Tibial nerve (tissue), 4 donors: ENCODE measurements at regions not wholly inside any gene's neighbourhood (a gene's known extent, or its start where the extent isn't known, plus 50 kb on each side); places are given as distances from the start of the nearest gene placed in this dataset.

Experiments
- DNase-seq, 2 donors: peaks; one replicate each; pipeline ENCODE4 v3.0.0-alpha.2; 2019; ENCODE audit warnings: low spot score in 2 of 2
- H3K27ac ChIP-seq, 4 donors: fragments of 200-600 bp; sonication (generic) in 3 of 4; one replicate each; pipeline ENCODE4 v1.5.1; 2017 to 2019; ENCODE audit warnings: mild to moderate bottlenecking in 1 of 4
- H3K27me3 ChIP-seq, 2 donors: fragments of 200-600 bp; sonication (generic) in 1 of 2; one replicate each; pipeline versions ENCODE4 v1.5.1 to v1.6.0; 2017 to 2019
- H3K36me3 ChIP-seq, 3 donors: fragments of 200-600 bp; sonication (generic); one replicate each; pipeline ENCODE4 v1.5.1; 2018 to 2019
- H3K4me1 ChIP-seq, 4 donors: fragments of 200-600 bp; sonication (generic) in 3 of 4; one replicate each; pipeline ENCODE4 v1.5.1; 2017 to 2019
- H3K4me3 ChIP-seq, 4 donors: fragments of 200-600 bp; sonication (generic) in 3 of 4; one replicate each; pipeline ENCODE4 v1.5.1; 2017 to 2019; ENCODE audit warnings: mild to moderate bottlenecking in 1 of 4, moderate library complexity in 1 of 4
- H3K9me3 ChIP-seq, 4 donors: fragments of 200-600 bp; sonication (generic) in 3 of 4; one replicate each; pipeline ENCODE4 v1.5.1; 2017 to 2019
- CTCF ChIP-seq, 5 experiments: fragments of 200-600 bp in 3 of 5; fragments of 450-650 bp in 2 of 5; sonication (generic) in 3 of 5; IDR thresholded peaks; one replicate each; pipeline ENCODE4 v1.5.1; 2016 to 2019; ENCODE audit warnings: antibody characterized with exemption in 5 of 5, mild to moderate bottlenecking in 3 of 5, moderate library complexity in 2 of 5
- EP300 ChIP-seq, 2 donors: sonication (generic); formaldehyde crosslinking; IDR thresholded peaks; one replicate each; pipeline ENCODE4 v1.6.1; 2017; ENCODE audit warnings: antibody characterized with exemption in 2 of 2, mild to moderate bottlenecking in 1 of 2
- POLR2A ChIP-seq, 2 donors: fragments of 450-650 bp; IDR thresholded peaks; one replicate each; pipeline ENCODE4 v1.6.1; 2017; ENCODE audit warnings: antibody characterized with exemption in 2 of 2, mild to moderate bottlenecking in 2 of 2, moderate library complexity in 2 of 2
- WGBS, 2 donors: methylation state at CpG; one replicate each; pipeline ENCODE4 v1.1.5; 2018; 5-methylcytosine and 5-hydroxymethylcytosine counted together

DNA sequence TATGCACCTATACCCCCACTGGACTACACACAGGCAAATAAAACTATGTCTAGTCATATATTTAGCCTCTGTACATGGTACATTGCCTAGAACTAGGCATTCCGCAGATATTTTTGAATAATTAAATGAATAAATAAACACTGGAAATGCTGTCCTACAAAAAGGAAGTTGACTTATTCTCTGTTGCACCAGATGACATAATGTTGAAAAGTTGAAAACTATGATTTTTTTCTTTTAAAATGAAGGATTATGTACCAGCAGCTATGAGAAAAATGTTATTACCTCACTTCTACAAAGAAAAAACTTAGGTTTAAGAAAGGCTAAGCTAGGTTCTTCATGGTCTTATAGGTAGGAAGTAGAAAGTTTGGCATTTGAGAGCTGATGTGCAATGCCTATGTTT lies 856.6 kb downstream of the METTL15 start:
- H3K9me3 ChIP-seq: no peaks in the 10 kb centered on the region
- 69% methylated on average over 1 of the region's 1 CpG for WGBS, 2 donors
- no peaks in the 10 kb centered on the region for H3K27me3 ChIP-seq
- H3K4me1 ChIP-seq: no peaks in the 10 kb centered on the region
- no peak overlapping the region for H3K27ac ChIP-seq
- TF ChIP-seq POLR2A (IDR thresholded peaks at IDR 0.05): no peak
- TF ChIP-seq EP300 (IDR thresholded peaks at IDR 0.05): no peak
- TF ChIP-seq CTCF (IDR thresholded peaks at IDR 0.05): no peak
- no peaks in the 10 kb centered on the region for H3K36me3 ChIP-seq
- H3K4me3 ChIP-seq: no peak overlapping the region
- no peak for DNase-seq

GRCh38 chr11:28963187-28963586 lies 855.0 kb downstream of the METTL15 start:
- Histone ChIP-seq H3K9me3 (no peaks in the 10 kb centered on the region), H3K36me3 (no peaks in the 10 kb centered on the region), H3K27ac (no peak overlapping the region), H3K27me3 (no peaks in the 10 kb centered on the region), H3K4me1 (no peaks in the 10 kb centered on the region), H3K4me3 (no peak overlapping the region)
- WGBS, 2 donors: 16 to 23% methylated on average over 1 of the region's 1 CpG
- no peak for DNase-seq
- TF ChIP-seq CTCF (IDR thresholded peaks at IDR 0.05) (no peak), EP300 (IDR thresholded peaks at IDR 0.05) (no peak), POLR2A (IDR thresholded peaks at IDR 0.05) (no peak)

GRCh38 chr11:28962502-28962901 lies 854.3 kb downstream of the METTL15 start:
- Histone ChIP-seq H3K9me3 (no peaks in the 10 kb centered on the region), H3K27me3 (no peaks in the 10 kb centered on the region), H3K36me3 (no peaks in the 10 kb centered on the region), H3K27ac (no peak overlapping the region), H3K4me1 (no peaks in the 10 kb centered on the region), H3K4me3 (no peak overlapping the region)
- no peak for DNase-seq
- TF ChIP-seq POLR2A (IDR thresholded peaks at IDR 0.05) (no peak), EP300 (IDR thresholded peaks at IDR 0.05) (no peak), CTCF (IDR thresholded peaks at IDR 0.05) (no peak)
- 60 to 74% methylated on average over 5 of the region's 5 CpGs for WGBS, 2 donors

DNA sequence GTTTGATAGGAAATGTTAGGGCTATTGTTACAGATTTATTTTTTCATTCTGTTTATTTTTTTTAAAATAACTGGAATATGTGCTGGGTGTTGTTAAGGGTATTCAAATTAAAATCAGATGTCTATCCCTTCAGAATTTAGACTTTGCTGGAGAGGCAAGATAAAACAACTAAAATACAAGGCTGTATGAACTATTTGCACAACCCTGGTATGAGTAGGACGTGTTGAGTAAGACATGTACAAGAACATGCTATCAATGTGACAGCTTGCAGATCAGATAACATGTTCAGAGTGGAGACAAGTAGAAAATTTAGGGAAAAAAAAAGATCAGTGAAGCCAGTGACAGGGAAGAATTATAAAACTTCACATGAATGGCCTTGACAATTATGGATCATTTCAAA lies 853.5 kb downstream of the METTL15 start:
- 60 to 63% methylated on average over 1 of the region's 1 CpG for WGBS, 2 donors
- Histone ChIP-seq H3K27ac (no peak overlapping the region), H3K4me3 (no peak overlapping the region), H3K36me3 (no peaks in the 10 kb centered on the region), H3K9me3 (no peaks in the 10 kb centered on the region), H3K27me3 (no peaks in the 10 kb centered on the region), H3K4me1 (no peaks in the 10 kb centered on the region)
- no peak for DNase-seq
- TF ChIP-seq POLR2A (IDR thresholded peaks at IDR 0.05): no peak
- no peak for TF ChIP-seq EP300 (IDR thresholded peaks at IDR 0.05)
- no peak for TF ChIP-seq CTCF (IDR thresholded peaks at IDR 0.05)

- H3K4me3 ChIP-seq: no peak overlapping the region
- peaks cover 0 to 4% (median 0%) of the 10 kb centered on the region in 4 donors for H3K9me3 ChIP-seq
- no peaks in the 10 kb centered on the region for H3K4me1 ChIP-seq
- WGBS, 2 donors: 73 to 81% methylated on average over 3 of the region's 3 CpGs
- no peak for DNase-seq
- H3K36me3 ChIP-seq: no peaks in the 10 kb centered on the region
- no peaks in the 10 kb centered on the region for H3K27me3 ChIP-seq
- TF ChIP-seq CTCF (IDR thresholded peaks at IDR 0.05) (no peak), POLR2A (IDR thresholded peaks at IDR 0.05) (no peak), EP300 (IDR thresholded peaks at IDR 0.05) (no peak)
- no peak overlapping the region for H3K27ac ChIP-seq
Observed at GRCh38 chr11:28956446-28956845, 848.3 kb downstream of the METTL15 start.
